Activated naive CD4-positive, alpha-beta T cell treated with anti-CD3 and anti-CD28 coated beads, Interleukin-2, amount 10 ng/mL, durations not matched to agents 7 days and 5 days (primary cell): ENCODE measurements at regions not wholly inside any gene's neighbourhood (a gene's known extent, or its start where the extent isn't known, plus 50 kb on each side); places are given as distances from the start of the nearest gene placed in this dataset.

Source experiments
- CTCF ChIA-PET: fragments of 350-600 bp; sonication (Branson Sonifier 250); formaldehyde crosslinking; loops from one replicate; lab custom pipeline; 2021; ENCODE audit warnings: antibody characterized with exemption; lab: Charles Lee
- DNase-seq: peaks from one replicate; pipeline ENCODE4 v3.0.0-alpha.2; 2020
- H3K27ac Mint-ChIP-seq: one replicate; pipeline ENCODE4 v1.8.0; 2021; ENCODE audit warnings: mild to moderate bottlenecking, moderate library complexity, mixed read lengths
- H3K27me3 Mint-ChIP-seq: one replicate; pipeline ENCODE4 v1.8.0; 2021; ENCODE audit warnings: mild to moderate bottlenecking, mixed read lengths
- H3K36me3 Mint-ChIP-seq: one replicate; pipeline ENCODE4 v1.8.0; 2021; ENCODE audit warnings: mixed read lengths
- H3K4me1 Mint-ChIP-seq: one replicate; pipeline ENCODE4 v1.8.0; 2021; ENCODE audit warnings: mixed read lengths
- H3K4me3 Mint-ChIP-seq: one replicate; pipeline ENCODE4 v1.8.0; 2021; ENCODE audit warnings: mild to moderate bottlenecking, moderate library complexity, mixed read lengths
- H3K9me3 Mint-ChIP-seq: one replicate; pipeline ENCODE4 v1.8.0; 2021; ENCODE audit warnings: mixed read lengths

- Mint-ChIP-seq H3K36me3 (no peaks in the 10 kb centered on the region), H3K27me3 (peaks cover 29% of the 10 kb centered on the region), H3K9me3 (no peaks in the 10 kb centered on the region), H3K27ac (no peak overlapping the region), H3K4me1 (no peaks in the 10 kb centered on the region), H3K4me3 (no peak overlapping the region)
- CTCF ChIA-PET, result no interaction called here
- DNase-seq, result no peak
These were observed 244.8 kb downstream of the MAF start for GRCh38 chr16:79355600-79356358.

GRCh38 chr16:79351927-79352326, 248.6 kb downstream of the MAF start:
- Mint-ChIP-seq H3K9me3 (no peaks in the 10 kb centered on the region), H3K4me1 (no peaks in the 10 kb centered on the region), H3K27ac (no peak overlapping the region), H3K27me3 (peaks cover 23% of the 10 kb centered on the region), H3K4me3 (no peak overlapping the region), H3K36me3 (no peaks in the 10 kb centered on the region)
- CTCF ChIA-PET, result no interaction called here
- no peak for DNase-seq

- DNase-seq, result no peak
- H3K9me3 Mint-ChIP-seq, result no peaks in the 10 kb centered on the region
- H3K27ac Mint-ChIP-seq, result no peak overlapping the region
- H3K4me1 Mint-ChIP-seq, result no peaks in the 10 kb centered on the region
- H3K36me3 Mint-ChIP-seq, result no peaks in the 10 kb centered on the region
- CTCF ChIA-PET, result interaction anchor here (1.1 kb wide), 1 partner anchor 10 kb away, joined by 3 read pairs; no protein-coding TSS in a partner anchor
- H3K4me3 Mint-ChIP-seq, result no peak overlapping the region
- H3K27me3 Mint-ChIP-seq, result peaks cover 19% of the 10 kb centered on the region
These were observed 250.7 kb downstream of the MAF start for GRCh38 chr16:79349803-79350202.

GRCh38 chr16:79348521-79349306, 251.8 kb downstream of the MAF start:
- no peak for DNase-seq
- Mint-ChIP-seq H3K36me3 (no peaks in the 10 kb centered on the region), H3K4me1 (no peaks in the 10 kb centered on the region), H3K27ac (no peak overlapping the region), H3K27me3 (peaks cover 20% of the 10 kb centered on the region), H3K4me3 (no peak overlapping the region), H3K9me3 (no peaks in the 10 kb centered on the region)
- CTCF ChIA-PET, result no interaction called here

GRCh38 chr16:79347277-79347676, 253.3 kb downstream of the MAF start:
- Mint-ChIP-seq H3K4me1 (no peaks in the 10 kb centered on the region), H3K27ac (no peak overlapping the region), H3K9me3 (no peaks in the 10 kb centered on the region), H3K36me3 (no peaks in the 10 kb centered on the region), H3K4me3 (no peak overlapping the region), H3K27me3 (peaks cover 21% of the 10 kb centered on the region)
- no peak for DNase-seq
- CTCF ChIA-PET, result interaction anchor here (0.6 kb wide), 1 partner anchor 550 kb away, joined by 4 read pairs; no protein-coding TSS in a partner anchor

- Mint-ChIP-seq H3K4me3 (no peak overlapping the region), H3K36me3 (no peaks in the 10 kb centered on the region), H3K27ac (no peak overlapping the region), H3K27me3 (peaks cover 23% of the 10 kb centered on the region), H3K4me1 (no peaks in the 10 kb centered on the region), H3K9me3 (no peaks in the 10 kb centered on the region)
- DNase-seq, result no peak
- CTCF ChIA-PET, result no interaction called here
These were observed 260.7 kb downstream of the MAF start for GRCh38 chr16:79339863-79340262.

- H3K9me3 Mint-ChIP-seq, result no peaks in the 10 kb centered on the region
- CTCF ChIA-PET, result no interaction called here
- H3K27me3 Mint-ChIP-seq, result peaks cover 19% of the 10 kb centered on the region
- no peak overlapping the region for H3K27ac Mint-ChIP-seq
- H3K4me3 Mint-ChIP-seq, result no peak overlapping the region
- no peaks in the 10 kb centered on the region for H3K4me1 Mint-ChIP-seq
- no peaks in the 10 kb centered on the region for H3K36me3 Mint-ChIP-seq
- no peak for DNase-seq
These were observed 262.6 kb downstream of the MAF start for GRCh38 chr16:79337906-79338305.

- peaks cover 19% of the 10 kb centered on the region for H3K27me3 Mint-ChIP-seq
- no peak overlapping the region for H3K4me3 Mint-ChIP-seq
- no peaks in the 10 kb centered on the region for H3K36me3 Mint-ChIP-seq
- no peaks in the 10 kb centered on the region for H3K9me3 Mint-ChIP-seq
- no peak for DNase-seq
- no peak overlapping the region for H3K27ac Mint-ChIP-seq
- H3K4me1 Mint-ChIP-seq, result no peaks in the 10 kb centered on the region
- CTCF ChIA-PET, result interaction anchor here (1.1 kb wide), 1 partner anchor 45 kb away, joined by 3 read pairs; no protein-coding TSS in a partner anchor
These were observed 263.9 kb downstream of the MAF start for GRCh38 chr16:79336437-79337229.

- Mint-ChIP-seq H3K36me3 (no peaks in the 10 kb centered on the region), H3K27me3 (peaks cover 22% of the 10 kb centered on the region), H3K4me3 (no peak overlapping the region), H3K27ac (no peak overlapping the region), H3K4me1 (no peaks in the 10 kb centered on the region), H3K9me3 (no peaks in the 10 kb centered on the region)
- DNase-seq, result peak; percentile 40
- CTCF ChIA-PET, result no interaction called here
These were observed 266.4 kb downstream of the MAF start for GRCh38 chr16:79334127-79334526.

GRCh38 chr16:79331066-79331465, 269.5 kb downstream of the MAF start:
- DNase-seq, result no peak
- no peaks in the 10 kb centered on the region for H3K9me3 Mint-ChIP-seq
- H3K27me3 Mint-ChIP-seq, result peaks cover 40% of the 10 kb centered on the region
- no peak overlapping the region for H3K4me3 Mint-ChIP-seq
- CTCF ChIA-PET, result no interaction called here
- H3K36me3 Mint-ChIP-seq, result no peaks in the 10 kb centered on the region
- H3K4me1 Mint-ChIP-seq, result no peaks in the 10 kb centered on the region
- no peak overlapping the region for H3K27ac Mint-ChIP-seq

- no peaks in the 10 kb centered on the region for H3K9me3 Mint-ChIP-seq
- H3K4me1 Mint-ChIP-seq, result no peaks in the 10 kb centered on the region
- CTCF ChIA-PET, result no interaction called here
- no peak overlapping the region for H3K27ac Mint-ChIP-seq
- peaks cover 42% of the 10 kb centered on the region for H3K27me3 Mint-ChIP-seq
- H3K36me3 Mint-ChIP-seq, result no peaks in the 10 kb centered on the region
- no peak overlapping the region for H3K4me3 Mint-ChIP-seq
- DNase-seq, result no peak
These were observed 270.6 kb downstream of the MAF start for GRCh38 chr16:79329967-79330366.

- no peaks in the 10 kb centered on the region for H3K36me3 Mint-ChIP-seq
- H3K4me1 Mint-ChIP-seq, result no peaks in the 10 kb centered on the region
- DNase-seq, result no peak
- no peak overlapping the region for H3K27ac Mint-ChIP-seq
- CTCF ChIA-PET, result interaction anchor here (0.6 kb wide), 1 partner anchor 19 kb away, joined by 3 read pairs; no protein-coding TSS in a partner anchor
- no peaks in the 10 kb centered on the region for H3K9me3 Mint-ChIP-seq
- H3K27me3 Mint-ChIP-seq, result peaks cover 50% of the 10 kb centered on the region
- H3K4me3 Mint-ChIP-seq, result no peak overlapping the region
These were observed 271.4 kb downstream of the MAF start for GRCh38 chr16:79329166-79329521.

GRCh38 chr16:79328402-79329165, 272.0 kb downstream of the MAF start:
- no peaks in the 10 kb centered on the region for H3K36me3 Mint-ChIP-seq
- H3K9me3 Mint-ChIP-seq, result no peaks in the 10 kb centered on the region
- CTCF ChIA-PET, result interaction anchor here (0.6 kb wide), 1 partner anchor 18 kb away, joined by 3 read pairs; no protein-coding TSS in a partner anchor
- peaks cover 50% of the 10 kb centered on the region for H3K27me3 Mint-ChIP-seq
- no peaks in the 10 kb centered on the region for H3K4me1 Mint-ChIP-seq
- no peak overlapping the region for H3K27ac Mint-ChIP-seq
- no peak overlapping the region for H3K4me3 Mint-ChIP-seq
- no peak for DNase-seq
